ENCODE measurements at regions not wholly inside any gene's neighbourhood (a gene's known extent, or its start where the extent isn't known, plus 50 kb on each side); places are given as distances from the start of the nearest gene placed in this dataset.

DNA sequence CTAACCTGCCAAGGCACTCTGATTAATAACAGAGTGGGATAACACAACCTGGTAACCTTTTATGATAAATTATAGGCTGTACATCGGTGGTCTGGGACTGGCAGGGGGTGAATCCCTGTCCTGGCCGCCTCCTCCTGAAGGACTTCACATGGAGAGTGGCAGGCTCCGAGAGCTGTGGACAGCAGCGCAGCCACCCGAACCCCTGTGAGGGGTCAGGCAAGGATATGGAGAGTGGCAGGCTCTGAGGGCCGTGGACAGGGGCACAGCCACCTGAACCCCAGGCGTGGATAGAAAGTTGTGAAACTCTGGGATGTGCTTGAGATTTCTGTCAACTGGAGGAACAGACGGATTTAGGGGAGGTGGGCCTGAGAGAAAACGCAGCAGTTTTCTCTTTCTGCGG is 107.0 kb upstream of the MGMT start:
- intact Hi-C loops (cut with DNase I) = no loop called here
- no peaks in the 10 kb centered on the region for H3K36me3 ChIP-seq
- no peak overlapping the region for H3K4me3 ChIP-seq
- no peaks in the 10 kb centered on the region for H3K27me3 ChIP-seq
- no peaks in the 10 kb centered on the region for H3K4me1 ChIP-seq
- TF ChIP-seq, protein P1, sequence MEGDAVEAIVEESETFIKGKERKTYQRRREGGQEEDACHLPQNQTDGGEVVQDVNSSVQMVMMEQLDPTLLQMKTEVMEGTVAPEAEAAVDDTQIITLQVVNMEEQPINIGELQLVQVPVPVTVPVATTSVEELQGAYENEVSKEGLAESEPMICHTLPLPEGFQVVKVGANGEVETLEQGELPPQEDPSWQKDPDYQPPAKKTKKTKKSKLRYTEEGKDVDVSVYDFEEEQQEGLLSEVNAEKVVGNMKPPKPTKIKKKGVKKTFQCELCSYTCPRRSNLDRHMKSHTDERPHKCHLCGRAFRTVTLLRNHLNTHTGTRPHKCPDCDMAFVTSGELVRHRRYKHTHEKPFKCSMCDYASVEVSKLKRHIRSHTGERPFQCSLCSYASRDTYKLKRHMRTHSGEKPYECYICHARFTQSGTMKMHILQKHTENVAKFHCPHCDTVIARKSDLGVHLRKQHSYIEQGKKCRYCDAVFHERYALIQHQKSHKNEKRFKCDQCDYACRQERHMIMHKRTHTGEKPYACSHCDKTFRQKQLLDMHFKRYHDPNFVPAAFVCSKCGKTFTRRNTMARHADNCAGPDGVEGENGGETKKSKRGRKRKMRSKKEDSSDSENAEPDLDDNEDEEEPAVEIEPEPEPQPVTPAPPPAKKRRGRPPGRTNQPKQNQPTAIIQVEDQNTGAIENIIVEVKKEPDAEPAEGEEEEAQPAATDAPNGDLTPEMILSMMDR (IDR thresholded peaks at IDR 0.05) = no peak
- no peak for TF ChIP-seq POLR2A (IDR thresholded peaks at IDR 0.05)
- no peak for DNase-seq
- no peak overlapping the region for H3K27ac ChIP-seq
- H3K9me3 ChIP-seq = peaks cover 0 to 9% (median 0%) of the 10 kb centered on the region in 3 donors
- 86 to 89% methylated on average over 8 to 10 of the region's 10 CpGs for WGBS, 2 donors

DNA sequence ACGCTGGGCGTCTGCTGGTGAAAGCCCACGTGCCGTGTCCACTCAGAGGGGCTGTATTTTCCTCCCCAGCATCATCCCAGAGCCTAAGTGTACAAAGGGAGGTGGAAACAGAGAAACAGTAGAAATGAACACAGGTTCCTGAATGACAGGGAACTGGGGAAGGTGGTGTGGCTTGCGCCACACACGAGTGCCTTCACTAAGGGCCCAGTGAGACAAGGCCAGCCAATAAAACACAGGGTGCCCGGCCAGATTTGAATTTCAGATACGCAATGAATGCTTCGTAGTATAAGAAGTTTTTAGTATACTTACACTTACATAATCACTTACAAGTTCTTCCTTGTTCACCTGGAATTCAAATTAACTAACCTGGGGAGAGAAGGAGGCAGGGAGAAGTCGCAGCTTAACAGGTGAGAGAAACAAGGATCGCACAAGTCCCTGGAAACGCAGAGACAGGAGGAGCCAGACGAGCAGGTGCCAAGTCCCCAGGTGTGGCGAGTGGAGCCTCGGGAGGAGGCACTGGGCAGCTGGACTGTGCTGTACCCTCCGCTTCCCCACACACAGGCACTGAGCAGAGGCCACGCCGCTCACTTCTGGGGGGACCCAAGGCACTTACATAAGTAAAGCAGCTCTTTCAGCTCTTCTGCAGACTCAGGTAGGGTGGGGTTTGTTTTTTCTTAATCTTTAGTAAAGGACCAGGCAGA is 105.2 kb upstream of the MGMT start:
- Histone ChIP-seq H3K27ac (no peak overlapping the region), H3K9me3 (peaks cover 0 to under 1% (median 0%) of the 10 kb centered on the region in 3 donors), H3K27me3 (no peaks in the 10 kb centered on the region), H3K36me3 (no peaks in the 10 kb centered on the region), H3K4me3 (no peak overlapping the region), H3K4me1 (no peaks in the 10 kb centered on the region)
- WGBS, 2 donors = 82 to 84% methylated on average over 14 to 15 of the region's 18 CpGs
- DNase-seq = no peak
- no peak for TF ChIP-seq POLR2A (IDR thresholded peaks at IDR 0.05)
- TF ChIP-seq, protein P1 (IDR thresholded peaks at IDR 0.05) = no peak
- intact Hi-C loops (cut with DNase I) = no loop called here

DNA sequence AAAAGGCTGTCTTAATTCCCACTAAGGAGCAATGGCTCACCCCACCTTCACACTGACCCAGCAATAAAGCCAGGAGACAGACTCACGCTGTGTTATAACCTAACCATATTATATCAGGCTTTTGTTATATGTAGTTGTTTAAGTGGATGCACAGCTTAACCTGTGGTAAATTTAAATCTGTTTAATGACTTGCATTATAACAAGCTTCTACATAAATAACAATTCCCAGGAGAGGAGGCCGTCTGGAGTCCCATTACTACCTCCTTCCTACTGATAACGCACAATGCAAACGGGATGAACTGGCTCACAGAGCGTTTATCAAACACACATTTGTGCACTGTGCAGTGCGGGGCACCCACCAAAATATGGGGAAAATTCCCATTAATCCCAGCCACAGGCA is 102.1 kb upstream of the MGMT start:
- H3K27ac ChIP-seq = no peak overlapping the region
- WGBS, 2 donors = 68 to 86% methylated on average over 4 to 6 of the region's 6 CpGs
- no peak overlapping the region for H3K4me3 ChIP-seq
- no peaks in the 10 kb centered on the region for H3K9me3 ChIP-seq
- no peak for DNase-seq
- H3K36me3 ChIP-seq = no peaks in the 10 kb centered on the region
- H3K27me3 ChIP-seq = no peaks in the 10 kb centered on the region
- TF ChIP-seq POLR2A (IDR thresholded peaks at IDR 0.05) = no peak
- TF ChIP-seq, protein P1 (IDR thresholded peaks at IDR 0.05) = no peak
- no peaks in the 10 kb centered on the region for H3K4me1 ChIP-seq
- intact Hi-C loops (cut with DNase I) = no loop called here

DNA sequence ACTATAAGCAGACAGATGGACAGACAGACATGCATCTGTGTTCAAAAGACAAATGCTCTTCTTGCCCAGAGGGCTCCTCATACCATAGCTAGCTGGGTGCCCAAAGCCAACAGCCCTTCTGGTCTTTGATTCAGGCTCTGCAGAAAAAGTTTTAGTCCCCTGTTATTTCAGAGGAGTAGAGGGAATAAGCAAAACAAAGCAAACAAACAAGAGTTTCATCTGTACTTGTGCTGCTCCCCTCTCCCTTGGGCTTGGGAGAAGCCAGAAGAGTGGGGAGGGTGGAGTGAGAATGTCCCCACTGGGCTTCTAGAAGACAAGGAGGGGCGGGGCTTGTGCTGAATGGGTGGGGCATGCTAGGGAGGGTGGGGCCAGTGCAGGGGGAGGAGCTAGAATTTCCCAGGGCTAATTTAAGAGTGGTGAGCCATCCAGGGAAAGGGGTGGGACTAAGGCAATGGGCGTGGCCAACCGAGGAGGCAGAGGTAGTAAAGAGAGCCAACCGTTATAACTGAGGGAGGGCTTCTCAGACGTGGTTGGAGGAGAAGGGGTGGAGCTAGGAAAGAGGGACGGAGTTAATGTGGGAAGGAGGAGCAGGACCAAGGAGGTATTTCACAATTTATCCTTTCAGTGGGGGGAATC is 101.2 kb upstream of the MGMT start:
- no peak for TF ChIP-seq POLR2A (IDR thresholded peaks at IDR 0.05)
- TF ChIP-seq, protein P1 (IDR thresholded peaks at IDR 0.05) = no peak
- Histone ChIP-seq H3K36me3 (no peaks in the 10 kb centered on the region), H3K9me3 (no peaks in the 10 kb centered on the region), H3K4me3 (no peak overlapping the region), H3K27ac (no peak overlapping the region), H3K27me3 (no peaks in the 10 kb centered on the region), H3K4me1 (no peaks in the 10 kb centered on the region)
- WGBS, 2 donors = 77 to 81% methylated on average over 5 to 6 of the region's 6 CpGs
- intact Hi-C loops (cut with DNase I) = no loop called here
- DNase-seq = no peak

DNA sequence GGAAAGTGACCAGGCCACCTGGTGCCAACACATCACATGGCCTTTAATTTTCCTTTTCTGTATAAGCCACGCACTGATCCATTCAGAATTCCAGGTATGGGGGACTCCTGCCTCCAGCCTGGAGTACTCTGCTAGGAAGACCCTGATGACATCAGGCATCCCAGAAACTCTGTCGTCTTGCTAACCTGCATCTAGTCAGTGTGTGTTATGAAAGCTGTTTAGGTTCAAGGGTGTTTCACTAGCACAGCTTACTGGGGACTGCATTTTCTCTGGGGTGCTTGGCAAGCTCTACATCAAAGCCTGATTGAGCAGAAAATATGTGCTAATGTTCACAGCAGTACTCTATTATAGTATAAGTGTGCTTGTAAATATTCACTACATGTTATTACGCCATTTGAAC is 100.6 kb upstream of the MGMT start:
- DNase-seq = no peak
- Histone ChIP-seq H3K27me3 (no peaks in the 10 kb centered on the region), H3K36me3 (no peaks in the 10 kb centered on the region), H3K27ac (no peak overlapping the region), H3K4me3 (no peak overlapping the region), H3K4me1 (no peaks in the 10 kb centered on the region), H3K9me3 (no peaks in the 10 kb centered on the region)
- 89 to 90% methylated on average over 3 of the region's 3 CpGs for WGBS, 2 donors
- TF ChIP-seq, protein P1 (IDR thresholded peaks at IDR 0.05) = no peak
- TF ChIP-seq POLR2A (IDR thresholded peaks at IDR 0.05) = no peak
- intact Hi-C loops (cut with DNase I) = no loop called here
